ENCODE measurements at regions not wholly inside any gene's neighbourhood (a gene's known extent, or its start where the extent isn't known, plus 50 kb on each side); places are given as distances from the start of the nearest gene placed in this dataset.

- TF ChIP-seq, protein P1, sequence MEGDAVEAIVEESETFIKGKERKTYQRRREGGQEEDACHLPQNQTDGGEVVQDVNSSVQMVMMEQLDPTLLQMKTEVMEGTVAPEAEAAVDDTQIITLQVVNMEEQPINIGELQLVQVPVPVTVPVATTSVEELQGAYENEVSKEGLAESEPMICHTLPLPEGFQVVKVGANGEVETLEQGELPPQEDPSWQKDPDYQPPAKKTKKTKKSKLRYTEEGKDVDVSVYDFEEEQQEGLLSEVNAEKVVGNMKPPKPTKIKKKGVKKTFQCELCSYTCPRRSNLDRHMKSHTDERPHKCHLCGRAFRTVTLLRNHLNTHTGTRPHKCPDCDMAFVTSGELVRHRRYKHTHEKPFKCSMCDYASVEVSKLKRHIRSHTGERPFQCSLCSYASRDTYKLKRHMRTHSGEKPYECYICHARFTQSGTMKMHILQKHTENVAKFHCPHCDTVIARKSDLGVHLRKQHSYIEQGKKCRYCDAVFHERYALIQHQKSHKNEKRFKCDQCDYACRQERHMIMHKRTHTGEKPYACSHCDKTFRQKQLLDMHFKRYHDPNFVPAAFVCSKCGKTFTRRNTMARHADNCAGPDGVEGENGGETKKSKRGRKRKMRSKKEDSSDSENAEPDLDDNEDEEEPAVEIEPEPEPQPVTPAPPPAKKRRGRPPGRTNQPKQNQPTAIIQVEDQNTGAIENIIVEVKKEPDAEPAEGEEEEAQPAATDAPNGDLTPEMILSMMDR (conservative IDR thresholded peaks at IDR 0.05 in 1 of 2, IDR thresholded peaks at IDR 0.05 in 1 of 2; ENCODE audit: low read depth in 1 of 2, low read length in 2 of 2), result no peak
- TF ChIP-seq EZH2 (IDR thresholded peaks at IDR 0.05; ENCODE audit: low read length, missing control alignments), result no peak
Measured at GRCh38 chr12:70094467-70094866, 148.8 kb upstream of the CNOT2 start.

Measured in fibroblast of lung (primary cell).